GM21723 (cell line): ENCODE measurements at regions not wholly inside any gene's neighbourhood (a gene's known extent, or its start where the extent isn't known, plus 50 kb on each side); places are given as distances from the start of the nearest gene placed in this dataset.

Experiments used
- ATAC-seq: cut with Tn5 transposase; IDR thresholded peaks from one replicate; pipeline ENCODE4 v1.9.1; 2021; ENCODE audit warnings: mild to moderate bottlenecking, moderate library complexity; ENCODE audit not compliant: unreplicated experiment

- no peak for ATAC-seq
Observed at GRCh38 chr6:121971931-121972335, 427.5 kb upstream of the HSF2 start.

GRCh38 chr6:121984956-121985355, 414.5 kb upstream of the HSF2 start:
- no peak for ATAC-seq

GRCh38 chr6:121993362-121993761, 406.1 kb upstream of the HSF2 start:
- no peak for ATAC-seq

- no peak for ATAC-seq
Observed at GRCh38 chr6:121994919-121995318, 404.5 kb upstream of the HSF2 start.

- ATAC-seq, result no peak
Observed at GRCh38 chr6:121998631-121999030, 400.8 kb upstream of the HSF2 start.

GRCh38 chr6:121999456-122000065, 399.9 kb upstream of the HSF2 start:
- ATAC-seq, result no peak

- ATAC-seq, result no peak
Observed at GRCh38 chr6:122005661-122006060, 393.8 kb upstream of the HSF2 start.

GRCh38 chr6:122007339-122007738, 392.1 kb upstream of the HSF2 start:
- ATAC-seq, result no peak

GRCh38 chr6:122008101-122008999, 391.1 kb upstream of the HSF2 start:
- ATAC-seq, result no peak

- no peak for ATAC-seq
Observed at GRCh38 chr6:122009000-122009350, 390.5 kb upstream of the HSF2 start.

GRCh38 chr6:122012578-122012977, 386.9 kb upstream of the HSF2 start:
- ATAC-seq, result no peak

- ATAC-seq, result no peak
Observed at GRCh38 chr6:122014961-122015360, 384.5 kb upstream of the HSF2 start.

GRCh38 chr6:122020588-122021264, 378.7 kb upstream of the HSF2 start:
- ATAC-seq, result peak; percentile 92

GRCh38 chr6:122025104-122025503, 374.3 kb upstream of the HSF2 start:
- no peak for ATAC-seq

- no peak for ATAC-seq
Observed at GRCh38 chr6:122026582-122027369, 372.7 kb upstream of the HSF2 start.

GRCh38 chr6:122028933-122029522, 370.4 kb upstream of the HSF2 start:
- no peak for ATAC-seq

- ATAC-seq, result peak; percentile 92
Observed at GRCh38 chr6:122033564-122034181, 365.8 kb upstream of the HSF2 start.

- ATAC-seq, result no peak
Observed at GRCh38 chr6:122035173-122035572, 364.3 kb upstream of the HSF2 start.

GRCh38 chr6:122040261-122040660, 359.2 kb upstream of the HSF2 start:
- no peak for ATAC-seq

GRCh38 chr6:122042380-122042779, 357.1 kb upstream of the HSF2 start:
- no peak for ATAC-seq
